ENCODE measurements at regions not wholly inside any gene's neighbourhood (a gene's known extent, or its start where the extent isn't known, plus 50 kb on each side); places are given as distances from the start of the nearest gene placed in this dataset.

DNA sequence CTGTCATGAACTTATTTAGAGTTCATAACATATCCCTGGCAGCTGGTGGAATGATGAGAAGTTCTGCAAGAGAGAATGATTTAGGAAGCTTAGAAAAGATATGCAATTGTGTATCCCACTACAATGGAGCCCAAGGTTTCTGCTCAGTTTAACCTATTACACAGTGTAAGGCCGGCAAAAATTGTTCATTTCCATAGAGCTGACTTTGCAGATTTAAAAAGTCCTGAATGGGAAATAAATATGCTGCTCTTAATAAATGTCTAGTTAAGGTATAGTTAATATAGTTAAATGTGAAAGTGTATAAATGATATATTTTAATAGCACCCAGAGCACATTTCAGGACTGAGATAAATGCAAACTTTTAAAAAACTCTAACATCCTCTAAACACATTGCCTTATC, 149.9 kb downstream of the EVX1 start:
- intact Hi-C loops (cut with micrococcal nuclease; ENCODE audit: unreplicated experiment) (no loop called here), in situ Hi-C loops (cut with HindIII; ENCODE audit: low pct_unique_long_range_greater_than_20kb, low sequenced_read_pairs) (no loop called here)
- ChIA-PET POLR2A (no interaction called here), CTCF (no interaction called here)
- ATAC-seq (no peak), DNase-seq (ENCODE audit: low read depth, low spot score) (no peak)
- Histone ChIP-seq H3K27ac (ENCODE audit: low read length) (no peak overlapping the region), H3K4me1 (ENCODE audit: control insufficient read depth, insufficient read depth, low read length) (no peaks in the 10 kb centered on the region), H3K4me3 (ENCODE audit: low read depth in 2 of 2, low read length in 2 of 2) (no peak overlapping the region), H3K9me3 (ENCODE audit: control insufficient read depth, insufficient read depth, low read depth, low read length) (no peaks in the 10 kb centered on the region), H3K36me3 (ENCODE audit: control insufficient read depth, insufficient read depth, low read length) (no peaks in the 10 kb centered on the region), H3K27me3 (ENCODE audit: control insufficient read depth, insufficient read depth, low read length) (no peaks in the 10 kb centered on the region; the same call in 1 of the 2 replicates)
- TF ChIP-seq, protein P1, sequence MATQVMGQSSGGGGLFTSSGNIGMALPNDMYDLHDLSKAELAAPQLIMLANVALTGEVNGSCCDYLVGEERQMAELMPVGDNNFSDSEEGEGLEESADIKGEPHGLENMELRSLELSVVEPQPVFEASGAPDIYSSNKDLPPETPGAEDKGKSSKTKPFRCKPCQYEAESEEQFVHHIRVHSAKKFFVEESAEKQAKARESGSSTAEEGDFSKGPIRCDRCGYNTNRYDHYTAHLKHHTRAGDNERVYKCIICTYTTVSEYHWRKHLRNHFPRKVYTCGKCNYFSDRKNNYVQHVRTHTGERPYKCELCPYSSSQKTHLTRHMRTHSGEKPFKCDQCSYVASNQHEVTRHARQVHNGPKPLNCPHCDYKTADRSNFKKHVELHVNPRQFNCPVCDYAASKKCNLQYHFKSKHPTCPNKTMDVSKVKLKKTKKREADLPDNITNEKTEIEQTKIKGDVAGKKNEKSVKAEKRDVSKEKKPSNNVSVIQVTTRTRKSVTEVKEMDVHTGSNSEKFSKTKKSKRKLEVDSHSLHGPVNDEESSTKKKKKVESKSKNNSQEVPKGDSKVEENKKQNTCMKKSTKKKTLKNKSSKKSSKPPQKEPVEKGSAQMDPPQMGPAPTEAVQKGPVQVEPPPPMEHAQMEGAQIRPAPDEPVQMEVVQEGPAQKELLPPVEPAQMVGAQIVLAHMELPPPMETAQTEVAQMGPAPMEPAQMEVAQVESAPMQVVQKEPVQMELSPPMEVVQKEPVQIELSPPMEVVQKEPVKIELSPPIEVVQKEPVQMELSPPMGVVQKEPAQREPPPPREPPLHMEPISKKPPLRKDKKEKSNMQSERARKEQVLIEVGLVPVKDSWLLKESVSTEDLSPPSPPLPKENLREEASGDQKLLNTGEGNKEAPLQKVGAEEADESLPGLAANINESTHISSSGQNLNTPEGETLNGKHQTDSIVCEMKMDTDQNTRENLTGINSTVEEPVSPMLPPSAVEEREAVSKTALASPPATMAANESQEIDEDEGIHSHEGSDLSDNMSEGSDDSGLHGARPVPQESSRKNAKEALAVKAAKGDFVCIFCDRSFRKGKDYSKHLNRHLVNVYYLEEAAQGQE (IDR thresholded peaks at IDR 0.05; ENCODE audit: insufficient read depth in 1 of 2, low read depth in 2 of 2, low read length in 1 of 2): no peak
- TF ChIP-seq CTCF (IDR thresholded peaks at IDR 0.05): no peak
- no peak for TF ChIP-seq SIN3A (IDR thresholded peaks at IDR 0.05; ENCODE audit: borderline replicate concordance, insufficient read depth, low read depth, low read length)
- no peak for TF ChIP-seq TCF7L2 (IDR thresholded peaks at IDR 0.05; ENCODE audit: low read depth, low read length)
- TF ChIP-seq POLR2AphosphoS5 (IDR thresholded peaks at IDR 0.05; ENCODE audit: low read depth, low read length): no peak
- BruUV-seq (replicated peaks): no TSS peak

DNA sequence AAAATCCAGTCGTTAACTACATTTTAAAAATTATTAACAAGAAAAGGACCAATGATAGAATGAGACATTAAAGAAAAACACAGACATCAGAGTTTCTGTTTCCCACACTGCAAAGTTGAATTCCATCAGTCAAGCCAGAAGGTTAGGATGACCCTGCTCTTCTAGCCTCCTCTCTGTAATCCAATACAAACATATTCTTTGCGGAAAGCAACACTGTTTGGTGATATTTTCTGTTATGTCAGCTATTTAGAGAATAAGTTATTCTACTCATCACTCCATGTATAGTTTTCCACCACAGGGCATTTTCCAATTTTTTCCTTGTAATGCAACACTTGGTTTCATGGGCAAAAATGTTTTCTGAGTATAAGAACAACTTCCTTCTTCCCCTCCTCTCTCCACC, 152.3 kb downstream of the EVX1 start:
- H3K27ac ChIP-seq (ENCODE audit: low read length): no peak overlapping the region

More for the DNA sequence above, 152.3 kb downstream of the EVX1 start:
- DNase-seq (ENCODE audit: low read depth, low spot score): no peak
- CTCF ChIA-PET: no interaction called here
- Histone ChIP-seq H3K27me3 (ENCODE audit: control insufficient read depth, insufficient read depth, low read length) (no peaks in the 10 kb centered on the region; the same call in 1 of the 2 replicates), H3K4me3 (ENCODE audit: low read depth in 2 of 2, low read length in 2 of 2) (no peak overlapping the region), H3K36me3 (ENCODE audit: control insufficient read depth, insufficient read depth, low read length) (no peaks in the 10 kb centered on the region), H3K4me1 (ENCODE audit: control insufficient read depth, insufficient read depth, low read length) (no peaks in the 10 kb centered on the region), H3K9me3 (ENCODE audit: control insufficient read depth, insufficient read depth, low read depth, low read length) (no peaks in the 10 kb centered on the region)
- in situ Hi-C loops (cut with HindIII; ENCODE audit: low pct_unique_long_range_greater_than_20kb, low sequenced_read_pairs) (no loop called here), intact Hi-C loops (cut with micrococcal nuclease; ENCODE audit: unreplicated experiment) (no loop called here)
- ATAC-seq: no peak
- BruUV-seq (replicated peaks): no TSS peak
- TF ChIP-seq SIN3A (IDR thresholded peaks at IDR 0.05; ENCODE audit: borderline replicate concordance, insufficient read depth, low read depth, low read length) (no peak), POLR2AphosphoS5 (IDR thresholded peaks at IDR 0.05; ENCODE audit: low read depth, low read length) (no peak), CTCF (IDR thresholded peaks at IDR 0.05) (no peak), TCF7L2 (IDR thresholded peaks at IDR 0.05; ENCODE audit: low read depth, low read length) (no peak)
- TF ChIP-seq, protein P1 (IDR thresholded peaks at IDR 0.05; ENCODE audit: insufficient read depth in 1 of 2, low read depth in 2 of 2, low read length in 1 of 2): no peak
- POLR2A ChIA-PET: no interaction called here
